Left ventricle myocardium inferior (tissue), 1 donor: ENCODE measurements at regions not wholly inside any gene's neighbourhood (a gene's known extent, or its start where the extent isn't known, plus 50 kb on each side); places are given as distances from the start of the nearest gene placed in this dataset.

Source experiments
- DNase-seq: peaks from one replicate; pipeline ENCODE4 v3.0.0-alpha.2; 2020
- H3K27ac ChIP-seq: fragments of 200-600 bp; replicated peaks from 2 replicates; pipeline ENCODE4 v1.8.0; 2021
- H3K27me3 ChIP-seq: fragments of 200-600 bp; 2 replicates; pipeline ENCODE4 v1.8.0; 2021; ENCODE audit warnings: low read depth
- H3K36me3 ChIP-seq: fragments of 200-600 bp; 2 replicates; pipeline ENCODE4 v1.8.0; 2021
- H3K4me1 ChIP-seq: fragments of 200-600 bp; 2 replicates; pipeline ENCODE4 v1.8.0; 2021
- H3K4me3 ChIP-seq: fragments of 200-600 bp; 2 replicates; pipeline ENCODE4 v1.8.0; 2021; ENCODE audit warnings: mild to moderate bottlenecking, moderate library complexity
- H3K9me3 ChIP-seq: fragments of 200-600 bp; replicated peaks from 2 replicates; pipeline ENCODE4 v1.8.0; 2021
- CTCF ChIP-seq: fragments of 200-600 bp; IDR thresholded peaks from 2 replicates; pipeline ENCODE4 v1.8.0; 2021; ENCODE audit warnings: antibody characterized with exemption, mild to moderate bottlenecking, borderline replicate concordance
- intact Hi-C: fragments of 100-400 bp; cut with micrococcal nuclease; formaldehyde crosslinking; loops from one replicate; pipeline ENCODE4 v1.11.0; 2022
- donor health status: DM: no; HTN: yes; CAD: no; lungs with severe emphysema.

- H3K27ac ChIP-seq = peak overlapping the region; percentile 48
- intact Hi-C loops = no loop called here
- no peaks in the 10 kb centered on the region for H3K36me3 ChIP-seq
Measured at GRCh38 chr15:31472636-31473384, 146.2 kb downstream of the KLF13 start.

GRCh38 chr15:31473385-31474058 is 146.9 kb downstream of the KLF13 start:
- H3K4me3 ChIP-seq = no peak overlapping the region
- no peak for DNase-seq
- no peak for TF ChIP-seq CTCF
- no peaks in the 10 kb centered on the region for H3K27me3 ChIP-seq
- H3K4me1 ChIP-seq = peaks cover 16% of the 10 kb centered on the region
- peak overlapping the region; percentile 48 for H3K27ac ChIP-seq
- intact Hi-C loops = no loop called here
- no peaks in the 10 kb centered on the region for H3K36me3 ChIP-seq
- no peaks in the 10 kb centered on the region for H3K9me3 ChIP-seq

More at GRCh38 chr15:31472636-31473384, 146.2 kb downstream of the KLF13 start:
- no peak for TF ChIP-seq CTCF
- Histone ChIP-seq H3K27me3 (no peaks in the 10 kb centered on the region), H3K4me1 (peaks cover 16% of the 10 kb centered on the region), H3K4me3 (no peak overlapping the region), H3K9me3 (no peaks in the 10 kb centered on the region)
- DNase-seq = no peak

- H3K9me3 ChIP-seq = no peaks in the 10 kb centered on the region
- peaks cover 3% of the 10 kb centered on the region for H3K27me3 ChIP-seq
- H3K27ac ChIP-seq = no peak overlapping the region
- no peak for TF ChIP-seq CTCF
- no peak overlapping the region for H3K4me3 ChIP-seq
- H3K36me3 ChIP-seq = no peaks in the 10 kb centered on the region
- intact Hi-C loops = no loop called here
- DNase-seq = no peak
- H3K4me1 ChIP-seq = peaks cover 16% of the 10 kb centered on the region
Measured at GRCh38 chr15:31474059-31474868, 147.6 kb downstream of the KLF13 start.

GRCh38 chr15:31476236-31476810 is 149.7 kb downstream of the KLF13 start:
- Histone ChIP-seq H3K4me1 (peaks cover 19% of the 10 kb centered on the region), H3K9me3 (no peaks in the 10 kb centered on the region), H3K27ac (no peak overlapping the region), H3K4me3 (no peak overlapping the region), H3K27me3 (peaks cover 7% of the 10 kb centered on the region), H3K36me3 (no peaks in the 10 kb centered on the region)
- DNase-seq = no peak
- intact Hi-C loops = no loop called here
- no peak for TF ChIP-seq CTCF

GRCh38 chr15:31476866-31477265 is 150.2 kb downstream of the KLF13 start:
- intact Hi-C loops = no loop called here
- Histone ChIP-seq H3K4me3 (no peak overlapping the region), H3K4me1 (peaks cover 19% of the 10 kb centered on the region), H3K27me3 (peaks cover 12% of the 10 kb centered on the region), H3K9me3 (no peaks in the 10 kb centered on the region), H3K36me3 (no peaks in the 10 kb centered on the region), H3K27ac (no peak overlapping the region)
- no peak for DNase-seq
- no peak for TF ChIP-seq CTCF
